ENCODE measurements at regions not wholly inside any gene's neighbourhood (a gene's known extent, or its start where the extent isn't known, plus 50 kb on each side); places are given as distances from the start of the nearest gene placed in this dataset.
A peak's percentile ranks its signal among the peaks of the same experiment; 100 is the strongest.

DNA sequence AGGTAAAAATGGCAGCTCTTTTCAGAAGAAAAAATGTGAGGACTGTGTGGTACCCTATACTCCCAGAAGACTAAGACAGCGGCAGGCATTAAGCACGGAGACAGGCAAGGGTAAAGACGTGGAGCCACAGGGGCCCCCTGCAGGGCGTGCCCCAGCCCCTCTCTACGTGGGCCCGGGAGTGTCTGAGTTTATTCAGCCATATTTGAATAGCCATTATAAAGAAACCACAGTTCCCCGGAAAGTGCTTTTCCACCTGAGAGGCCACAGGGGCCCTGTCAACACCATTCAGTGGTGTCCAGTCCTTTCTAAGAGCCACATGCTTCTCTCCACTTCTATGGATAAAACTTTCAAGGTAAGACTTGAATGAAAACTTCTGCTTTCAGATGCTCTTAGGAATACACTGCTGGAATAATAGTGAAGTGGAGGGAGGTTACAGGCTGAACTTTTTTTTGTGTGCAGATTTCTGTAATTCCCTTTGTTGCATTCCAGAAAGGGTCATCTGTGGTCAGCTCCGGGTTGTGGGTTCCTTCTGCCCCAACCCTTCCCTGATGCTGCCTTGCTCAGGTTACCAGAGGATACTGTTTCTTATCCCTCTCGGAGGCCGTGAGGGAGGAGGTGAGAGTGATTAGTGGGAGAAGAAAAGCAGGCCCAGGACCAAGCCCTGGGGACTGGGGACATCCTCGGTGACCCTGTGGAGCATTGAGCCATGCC, 58.4 kb downstream of the SLC25A47 start:
- DNase-seq = no peak

DNA sequence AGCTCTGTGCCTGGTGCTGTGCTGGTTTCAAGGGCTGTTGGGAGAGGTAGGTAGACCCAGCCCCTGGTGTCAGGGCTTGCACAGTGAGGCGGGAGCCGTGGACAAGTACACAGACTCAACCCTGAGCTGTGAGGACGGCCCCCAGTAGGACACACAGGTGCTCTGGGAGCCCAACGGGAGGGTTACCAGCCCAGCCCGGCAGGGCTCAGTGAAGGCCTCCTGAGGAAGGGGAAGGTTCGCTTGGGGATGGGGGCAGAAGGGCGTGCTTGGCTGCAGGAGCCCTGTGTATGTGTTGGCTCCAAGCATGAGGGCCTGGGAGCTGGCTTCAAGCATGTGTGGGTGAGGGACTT, 58.9 kb downstream of the SLC25A47 start:
- no peak for DNase-seq

DNA sequence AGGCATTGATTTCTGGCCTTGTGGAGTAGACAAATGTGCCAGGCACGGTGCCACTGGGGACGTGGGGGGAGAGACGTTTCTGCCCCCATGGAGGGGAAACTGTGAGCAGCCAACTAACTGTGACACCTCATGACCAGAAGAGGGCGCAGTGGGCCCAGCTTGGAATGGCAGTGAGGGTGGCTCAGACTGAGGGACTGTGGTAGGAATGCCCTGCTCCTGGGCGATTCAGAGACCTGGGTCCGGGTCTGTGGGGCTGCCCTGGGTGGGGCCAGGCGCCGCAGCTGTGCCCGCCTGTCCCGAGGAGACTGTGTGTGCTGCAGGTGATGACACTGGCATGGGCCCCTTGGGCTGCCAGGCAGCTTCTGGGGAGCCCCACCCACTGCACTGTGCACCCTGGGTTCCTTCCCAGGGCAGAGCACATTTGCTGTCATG, 60.6 kb downstream of the SLC25A47 start:
- peak; percentile 62 to 71 for DNase-seq

DNA sequence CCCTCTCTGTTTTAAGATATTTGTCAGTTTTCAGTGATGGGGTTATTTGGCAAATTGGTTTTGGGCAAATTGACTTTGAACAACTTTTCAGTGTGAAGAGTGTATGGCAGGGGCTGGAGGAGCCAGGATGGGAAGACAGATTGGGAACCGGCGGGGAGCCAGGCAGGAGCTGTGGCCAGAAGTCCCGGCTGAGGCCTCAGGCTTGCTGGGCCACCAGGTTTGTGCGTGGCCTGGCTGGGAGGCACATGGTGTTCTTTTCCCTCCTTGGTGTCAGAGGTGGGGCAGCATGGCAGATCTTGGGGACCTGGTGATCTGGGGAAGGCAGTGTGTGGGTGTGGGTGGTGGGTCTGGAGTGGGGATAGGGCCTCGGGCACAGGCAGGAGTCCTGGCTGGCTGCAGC, 61.1 kb downstream of the SLC25A47 start:
- DNase-seq = no peak

DNA sequence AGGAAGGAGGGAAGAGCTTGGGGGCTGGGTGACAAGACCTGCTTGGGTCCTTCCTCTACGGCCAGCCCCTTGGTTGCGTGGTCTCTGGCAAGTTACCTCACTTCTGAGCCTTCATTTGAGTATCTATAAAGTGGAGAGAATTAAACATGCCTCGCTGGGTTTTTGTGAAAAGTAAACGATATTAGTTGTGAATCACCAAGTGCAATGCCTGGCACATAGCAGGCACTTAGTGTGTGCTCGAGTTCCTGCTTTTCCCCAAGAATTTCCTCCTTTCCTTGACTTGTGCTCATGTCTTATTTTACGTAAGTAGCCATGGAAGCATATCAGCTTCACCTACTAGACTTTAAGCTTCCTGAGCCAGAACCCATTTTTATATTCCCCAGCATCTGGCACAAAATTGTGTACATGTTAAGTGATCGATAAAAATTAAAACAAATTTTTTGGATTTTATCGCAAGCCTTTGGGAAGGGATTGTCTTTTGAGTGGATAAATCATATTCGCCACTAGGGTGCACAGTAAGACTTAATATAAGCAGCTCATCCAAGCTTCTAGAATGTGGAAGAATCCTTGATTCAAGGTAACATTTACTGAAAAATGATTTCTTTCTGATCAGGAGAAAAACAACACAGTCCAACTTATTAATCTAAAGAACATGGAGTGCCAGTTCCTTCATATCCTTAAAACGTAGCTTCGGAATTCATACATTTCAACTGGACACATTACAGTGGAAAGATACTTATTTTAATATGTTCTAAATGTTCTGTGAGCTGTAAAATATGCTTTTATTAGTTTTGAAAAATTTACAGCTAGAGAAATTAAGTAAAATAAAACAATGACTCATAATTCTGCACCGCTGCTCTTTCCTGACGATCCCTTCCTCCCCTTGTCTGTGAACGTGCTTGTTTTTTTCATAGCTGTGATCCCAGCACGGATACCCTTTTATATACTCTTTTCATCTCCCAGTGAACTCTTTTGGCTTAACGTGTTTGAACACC, 62.0 kb downstream of the SLC25A47 start:
- DNase-seq = peak in 1 of 2 donors; percentile 14

DNA sequence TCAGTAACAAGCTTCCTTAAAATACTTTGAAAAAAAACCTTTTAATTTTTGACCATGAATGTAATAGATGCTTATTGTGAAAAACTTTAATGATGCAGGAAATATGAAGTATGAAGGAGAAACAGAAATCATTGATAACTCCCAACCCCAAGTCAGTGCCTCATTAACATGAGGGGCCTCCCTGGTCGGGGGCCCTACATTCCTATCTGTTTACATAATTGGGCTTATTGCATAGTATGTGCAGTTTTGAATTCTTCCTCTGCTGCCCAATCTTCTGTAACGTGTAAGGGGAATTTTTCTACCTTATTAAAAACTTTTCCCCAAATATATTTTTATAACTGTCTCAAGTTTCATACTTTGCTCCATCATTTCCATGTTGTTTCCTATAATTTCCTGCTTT, 63.0 kb downstream of the SLC25A47 start:
- DNase-seq = no peak

DNA sequence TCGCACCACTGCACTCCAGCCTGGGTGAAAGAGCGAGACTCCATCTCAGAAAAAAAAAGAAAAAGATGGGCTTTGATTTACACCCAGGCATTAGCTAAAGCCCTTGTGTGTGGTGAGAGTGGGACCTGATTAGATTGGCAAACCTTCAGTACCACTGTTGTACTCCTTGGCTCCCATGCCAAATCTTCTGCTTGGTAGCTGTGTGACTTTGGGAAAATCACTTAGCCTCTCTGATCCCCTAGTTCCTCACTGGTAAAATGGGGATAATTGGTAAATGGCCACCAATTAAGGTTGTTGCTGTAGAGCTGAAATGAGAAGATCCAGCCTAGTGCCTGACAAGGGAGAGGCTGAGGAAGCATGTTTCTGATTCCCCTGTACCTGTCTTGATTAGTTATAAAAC, 63.7 kb downstream of the SLC25A47 start:
- no peak for DNase-seq

DNA sequence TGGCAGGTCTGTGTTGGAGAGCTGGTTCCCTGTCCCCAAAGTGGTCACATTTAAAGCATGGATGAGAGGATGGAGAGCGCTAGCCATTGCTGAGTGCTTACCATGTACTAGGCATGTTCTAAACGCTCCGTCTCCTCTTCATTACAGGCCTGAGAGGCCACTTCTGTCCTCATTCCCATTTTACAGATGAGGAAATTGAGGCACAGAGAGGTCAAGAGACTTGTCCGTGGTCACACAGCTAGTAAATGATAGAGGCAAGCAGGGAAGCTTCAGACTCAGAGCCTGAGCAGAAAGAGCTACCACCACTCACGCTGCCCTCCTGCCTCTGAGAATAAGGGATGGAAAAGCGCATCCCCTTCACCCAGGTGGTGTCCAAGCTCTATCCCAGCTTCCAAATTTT, 64.3 kb downstream of the SLC25A47 start:
- no peak for DNase-seq

DNA sequence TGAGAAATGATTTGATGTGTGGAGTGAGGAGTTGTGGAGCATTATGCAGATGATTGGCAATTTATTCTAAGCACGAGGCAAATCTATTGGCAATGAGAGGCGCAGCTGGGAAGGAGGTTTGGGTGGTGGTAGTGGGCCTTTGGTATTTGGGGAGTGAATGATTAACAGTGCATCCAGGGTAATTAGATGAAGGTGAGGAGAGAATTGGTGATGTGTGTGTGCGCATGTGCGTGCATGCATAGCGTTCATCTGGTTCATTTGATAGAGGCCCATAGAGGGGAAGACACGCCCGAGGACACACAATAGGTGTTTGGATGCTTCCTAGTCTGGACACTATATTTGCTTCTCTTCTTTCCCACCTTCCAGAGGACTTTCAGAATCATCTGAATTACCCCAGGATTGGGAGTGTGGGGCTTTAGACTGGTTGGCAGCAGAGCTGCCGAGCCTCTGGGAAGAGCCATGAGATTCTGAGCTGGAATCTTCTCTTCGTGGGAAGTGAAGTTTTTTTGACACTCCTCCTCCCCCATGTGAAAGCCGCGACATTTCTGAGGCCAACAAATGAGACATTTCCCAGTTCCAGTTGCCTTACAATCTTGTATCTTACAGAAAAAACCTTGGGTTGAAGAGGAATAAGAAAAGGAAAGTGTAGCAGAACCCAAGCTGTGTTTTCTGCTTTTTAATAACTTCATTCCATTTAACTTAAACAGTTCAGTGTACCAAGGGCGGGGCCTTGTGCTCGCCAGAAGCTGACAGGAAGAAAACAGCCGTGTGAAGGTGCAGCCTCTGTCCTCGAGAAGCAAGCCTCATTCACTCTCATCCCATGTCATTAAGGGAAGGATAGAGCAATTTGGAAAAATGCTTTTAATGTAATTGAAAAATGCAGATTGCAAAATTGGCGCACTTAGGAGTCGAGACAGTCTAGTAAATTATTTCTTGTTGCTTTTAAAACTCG, 65.2 kb downstream of the SLC25A47 start:
- DNase-seq = no peak

DNA sequence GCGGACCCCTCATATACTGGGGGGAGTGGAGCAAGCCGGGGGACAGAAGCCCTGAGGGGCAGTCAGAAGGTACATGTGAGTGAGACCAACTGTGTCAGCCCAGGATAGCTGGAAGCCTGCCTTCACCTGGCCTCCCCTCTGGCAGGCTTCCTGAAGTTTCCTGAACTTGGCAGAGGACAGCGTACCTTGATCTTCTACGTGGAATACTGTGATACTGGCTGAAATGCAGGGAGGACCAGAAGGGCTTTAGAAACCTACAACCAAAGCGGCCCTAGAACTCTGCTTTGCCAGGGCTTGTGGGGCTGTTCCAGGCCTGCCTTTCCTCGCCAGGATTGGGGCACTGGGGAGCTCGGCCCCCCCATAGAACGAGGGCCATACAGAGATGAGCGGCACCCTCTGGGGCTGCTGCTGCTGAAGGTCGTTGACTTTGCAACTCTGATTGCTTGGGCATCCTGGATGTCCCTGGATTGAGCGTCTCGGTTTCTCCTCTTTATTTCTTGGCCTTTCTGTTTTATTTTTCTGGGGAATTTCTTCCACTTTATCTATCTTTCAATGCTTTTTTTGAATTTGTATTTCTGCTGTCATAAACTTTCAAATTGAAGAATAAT, 66.5 kb downstream of the SLC25A47 start:
- DNase-seq = no peak

DNA sequence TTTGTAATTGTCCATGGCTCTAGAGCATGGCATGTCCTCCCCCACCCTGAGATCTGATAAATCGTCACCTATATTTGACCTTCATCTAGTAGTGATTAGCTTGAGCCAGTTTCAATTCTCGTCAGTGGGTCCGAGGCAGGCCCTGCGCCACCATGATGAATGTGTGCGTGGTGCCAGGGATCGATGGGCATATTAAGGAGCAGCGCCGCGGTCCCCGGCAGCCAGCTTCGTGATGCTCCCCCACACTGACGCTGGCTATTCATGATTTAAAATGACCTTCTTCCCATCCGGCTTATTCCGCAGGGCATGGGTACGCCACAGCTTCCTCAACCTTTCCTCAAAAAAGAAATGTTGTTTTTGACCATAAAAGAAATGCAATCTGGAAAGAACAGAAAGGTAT, 68.0 kb downstream of the SLC25A47 start:
- no peak for DNase-seq

DNA sequence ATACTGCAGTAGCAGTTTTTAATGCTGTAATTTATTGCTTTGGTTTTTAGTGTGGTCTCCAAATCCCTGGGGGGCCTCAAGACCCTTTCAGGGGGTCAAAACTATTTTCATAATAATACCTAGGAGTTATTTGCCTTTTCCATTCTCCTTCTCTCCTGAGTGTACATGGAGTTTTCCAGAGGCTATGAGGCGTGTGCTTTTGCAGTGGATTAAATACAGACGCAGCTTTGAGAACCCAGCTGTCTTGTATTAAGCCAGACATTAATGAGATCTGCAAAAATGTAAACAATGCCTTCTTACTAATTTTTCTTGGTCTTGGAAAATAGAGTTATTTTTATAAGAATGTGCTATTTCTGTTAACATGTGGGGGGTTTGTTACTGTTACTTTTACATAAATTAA, 68.6 kb downstream of the SLC25A47 start:
- no peak for DNase-seq

DNA sequence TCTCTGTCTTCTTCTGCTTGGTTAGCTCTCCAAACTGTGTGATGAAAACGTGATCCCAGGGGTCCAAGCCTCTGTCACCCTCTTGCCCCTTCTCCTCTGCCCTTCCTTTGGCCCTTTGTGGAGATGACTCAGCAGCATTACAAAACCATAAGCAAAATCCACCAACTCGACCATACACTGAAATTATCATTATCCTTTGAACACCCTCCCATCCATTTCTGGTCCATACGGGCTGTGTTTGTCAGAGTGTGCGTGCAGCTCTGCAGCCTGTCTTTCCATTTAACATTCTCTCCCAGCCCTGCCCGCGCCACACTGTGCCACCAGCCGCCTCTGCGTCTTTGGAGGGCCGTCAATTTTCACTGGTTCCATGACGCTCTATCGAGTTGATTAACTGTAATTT, 69.2 kb downstream of the SLC25A47 start:
- no peak for DNase-seq

DNA sequence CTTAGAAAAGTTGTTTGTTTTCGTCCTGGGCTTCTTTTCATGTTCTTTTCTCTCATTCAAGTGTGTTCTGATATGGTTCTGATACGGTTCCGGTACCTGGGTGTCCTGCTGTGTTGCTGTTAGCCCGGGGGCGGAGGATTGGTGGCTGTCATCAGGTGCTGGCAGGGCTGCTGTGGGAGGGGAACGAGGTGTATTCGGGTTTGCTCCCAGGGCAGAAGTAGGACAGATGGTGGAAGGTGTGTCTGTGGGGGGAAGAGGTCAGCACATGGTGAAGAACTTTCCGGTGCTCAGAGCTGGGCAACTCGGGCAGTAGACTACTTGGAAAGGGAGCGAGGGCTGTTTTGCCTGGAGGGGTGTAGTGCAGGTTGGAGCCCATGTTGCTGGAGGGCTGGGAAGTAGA, 70.2 kb downstream of the SLC25A47 start:
- DNase-seq = no peak

DNA sequence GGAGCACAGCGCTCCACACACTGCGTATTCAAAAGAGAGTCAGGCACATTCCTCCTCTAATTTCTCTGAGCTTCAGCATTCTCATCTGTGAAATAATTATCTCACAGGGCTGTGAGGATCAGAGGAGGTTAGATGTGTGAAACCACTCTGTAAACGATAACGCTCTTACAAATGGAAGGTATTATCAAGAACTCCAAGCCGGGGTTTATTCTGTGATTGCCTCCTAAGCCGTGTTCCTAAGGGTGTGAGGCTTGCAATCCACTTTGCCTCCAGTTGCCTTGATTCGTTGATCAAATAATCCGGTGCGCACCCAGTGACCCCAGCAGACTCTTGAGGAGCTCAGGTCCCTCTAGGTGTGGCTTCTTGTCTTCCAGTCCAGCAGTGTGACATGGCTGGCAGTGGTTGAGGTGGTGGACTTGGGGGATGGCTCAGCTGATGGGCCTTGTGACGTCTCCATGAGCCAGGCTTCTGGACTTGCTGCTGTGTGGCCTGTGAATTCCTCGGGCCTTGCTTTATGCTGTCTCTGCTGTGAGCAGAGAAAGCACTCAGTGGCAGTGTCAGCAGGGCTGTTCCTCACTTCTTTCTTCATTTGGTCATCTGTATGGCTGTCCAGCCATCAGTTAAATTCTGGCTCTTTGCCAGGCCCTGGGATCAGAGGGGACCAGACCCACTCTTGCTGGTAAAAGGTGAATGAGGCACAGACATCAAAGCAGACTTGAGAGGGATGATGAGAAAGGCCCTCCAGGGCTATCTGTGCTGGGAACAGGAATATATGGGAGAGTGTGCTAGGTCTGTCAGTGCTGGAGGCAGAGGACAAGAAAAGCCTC, 71.0 kb downstream of the SLC25A47 start:
- DNase-seq = no peak

DNA sequence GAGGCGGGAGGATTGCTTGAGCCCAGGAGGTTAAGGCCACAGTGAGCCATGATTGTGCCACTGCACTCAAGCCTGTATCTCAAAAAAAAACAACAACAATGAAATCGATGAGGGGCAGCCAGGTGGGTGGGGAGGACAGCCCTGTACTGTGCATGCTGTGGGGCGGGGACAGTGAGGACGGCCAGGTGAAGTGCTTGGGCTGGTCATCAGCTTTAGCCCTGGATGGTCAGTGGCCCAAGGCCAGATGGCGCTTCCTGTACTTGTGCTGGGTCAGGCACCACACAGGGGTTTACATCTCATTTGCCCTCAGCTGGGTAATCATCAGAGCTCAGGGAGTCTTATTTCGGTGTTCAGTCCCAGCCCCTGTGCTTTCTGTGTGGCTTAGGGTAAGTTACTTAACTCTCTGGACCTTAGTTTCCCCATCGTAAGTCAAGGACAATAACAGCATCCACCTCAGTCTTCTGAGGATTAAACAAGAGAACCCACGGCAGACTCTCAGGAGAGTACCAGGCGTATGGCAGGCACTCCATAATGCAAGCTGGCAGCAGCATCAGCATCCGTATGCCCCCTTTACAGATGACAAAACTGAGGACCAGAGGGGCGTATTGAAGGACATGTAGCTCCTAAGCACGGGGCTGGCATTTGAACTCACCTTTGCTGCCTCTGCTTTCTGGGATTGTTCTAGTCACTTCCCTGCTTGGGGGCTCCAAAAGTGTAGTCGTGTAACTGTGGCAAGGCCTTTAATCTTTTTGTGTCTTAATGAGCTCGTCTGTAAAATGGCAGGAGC, 71.9 kb downstream of the SLC25A47 start:
- DNase-seq = no peak

DNA sequence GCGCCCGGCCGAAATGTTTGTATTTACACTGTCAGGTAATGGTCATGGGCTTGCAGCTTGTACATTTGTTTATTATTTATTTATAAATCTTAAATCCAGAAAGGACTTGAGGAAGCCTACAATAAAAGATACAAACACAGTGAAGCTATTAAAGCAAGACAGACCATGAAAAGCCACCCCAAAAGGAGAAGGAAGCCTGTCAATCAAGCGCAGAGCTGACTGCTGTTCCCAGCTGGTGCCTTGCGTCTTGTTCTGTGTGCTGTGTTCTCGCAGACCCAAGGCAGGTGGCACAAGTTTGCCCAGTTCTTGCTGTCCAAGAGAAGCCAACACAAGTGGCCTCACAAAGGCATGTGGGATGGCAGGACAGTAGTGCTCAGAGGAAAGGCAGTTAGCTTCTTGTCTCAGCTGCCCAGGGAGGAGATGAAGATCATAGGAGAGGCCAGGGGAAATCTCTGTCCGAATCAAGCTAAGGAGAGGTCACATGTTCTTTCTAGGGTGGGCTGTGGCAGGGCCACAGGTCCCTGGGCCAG, 73.2 kb downstream of the SLC25A47 start:
- DNase-seq = no peak

DNA sequence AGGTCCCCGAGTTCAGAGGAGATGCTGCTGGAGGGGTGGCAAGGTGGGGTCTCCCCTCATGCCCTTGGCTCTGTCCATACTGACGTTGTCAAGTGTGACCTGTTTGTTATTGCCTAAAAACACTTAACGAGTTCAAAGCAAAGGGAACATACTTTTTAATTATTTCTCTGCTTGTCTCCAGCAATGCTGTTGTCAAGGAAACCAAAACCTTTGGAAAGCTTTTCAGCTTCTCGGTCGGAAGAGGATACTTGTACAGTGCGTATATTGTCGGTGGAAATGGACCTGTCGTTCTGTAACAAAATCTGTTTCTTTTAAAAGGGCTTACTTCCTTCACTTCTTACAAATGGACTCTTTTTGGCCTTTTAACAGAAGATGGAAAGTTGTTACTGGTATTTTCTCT, 73.9 kb downstream of the SLC25A47 start:
- no peak for DNase-seq

DNA sequence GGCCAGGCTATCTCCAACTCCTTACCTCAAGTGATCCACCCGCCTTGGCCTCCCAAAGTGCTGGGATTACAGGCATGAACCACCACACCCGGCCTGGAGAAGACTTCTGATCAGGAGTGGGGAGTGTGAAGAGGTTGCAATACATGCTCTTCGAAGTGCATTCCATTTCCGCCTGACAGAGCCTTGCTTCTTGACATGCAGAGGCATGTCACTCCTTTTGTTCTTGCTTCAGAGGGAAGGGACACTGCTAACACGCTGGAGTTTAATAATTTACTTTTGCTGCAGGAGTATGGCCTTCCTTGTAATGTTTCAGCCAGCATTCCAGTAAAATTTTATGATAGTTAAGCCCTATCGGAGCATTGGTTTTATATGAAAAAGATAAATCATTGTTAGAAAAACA, 74.9 kb downstream of the SLC25A47 start:
- no peak for DNase-seq

DNA sequence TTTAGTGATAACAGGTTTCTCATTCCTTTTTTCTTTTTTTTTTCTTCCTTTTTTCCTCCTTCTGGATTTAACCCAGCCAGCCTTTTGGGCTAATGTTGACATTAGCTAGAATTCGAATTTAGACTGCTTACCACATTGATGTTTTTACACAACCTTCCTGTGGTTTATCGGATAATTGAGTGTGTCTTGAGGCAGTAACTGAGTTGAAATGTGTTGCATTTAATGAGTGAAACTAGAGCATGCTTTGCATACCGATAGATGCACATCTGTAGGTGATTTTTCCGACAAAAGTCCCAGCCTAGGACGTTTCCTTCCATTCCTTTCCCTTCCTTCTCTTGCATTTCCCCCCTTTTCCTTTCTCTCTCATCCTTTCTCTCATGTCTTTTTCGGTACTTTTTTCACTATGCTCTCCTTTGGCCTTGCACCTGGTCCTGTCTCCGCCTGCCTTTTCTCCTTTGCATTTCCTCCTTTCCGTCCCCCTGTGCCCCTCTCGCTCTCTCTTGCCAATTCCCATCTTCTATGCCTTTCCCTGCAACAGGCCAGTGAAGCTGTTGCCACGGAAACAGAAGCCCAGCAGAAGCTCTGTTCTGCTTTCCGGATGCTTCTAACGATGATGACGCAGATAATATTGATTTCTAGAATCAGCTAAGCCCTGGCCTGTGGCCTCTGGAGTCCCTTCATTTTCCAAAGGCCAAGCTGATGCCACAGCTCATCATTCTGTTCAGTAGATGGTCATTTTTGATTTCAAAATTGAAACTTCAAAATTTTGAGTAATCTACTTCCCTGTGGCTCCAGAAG, 76.1 kb downstream of the SLC25A47 start:
- DNase-seq = no peak

Data from CD4-positive, alpha-beta T cell treated with Interleukin-4 for 1 hour (primary cell).